GM12872 (cell line): ENCODE measurements at regions not wholly inside any gene's neighbourhood (a gene's known extent, or its start where the extent isn't known, plus 50 kb on each side); places are given as distances from the start of the nearest gene placed in this dataset.

Experiments used
- CTCF ChIP-seq: IDR thresholded peaks from 3 replicates; pipeline ENCODE4 v1.5.1; 2011; ENCODE audit warnings: low read depth, mild to moderate bottlenecking, low read length, moderate library complexity; ENCODE audit not compliant: insufficient read depth

GRCh38 chr3:75579981-75580782, 83.9 kb upstream of the FRG2C start:
- peak; percentile 32; the same call in 1 of the 3 replicates for TF ChIP-seq CTCF

- TF ChIP-seq CTCF: no peak
Observed at GRCh38 chr3:75610773-75611172, 53.4 kb upstream of the FRG2C start.
